Breast epithelium (tissue), 3 donors: ENCODE measurements at regions not wholly inside any gene's neighbourhood (a gene's known extent, or its start where the extent isn't known, plus 50 kb on each side); places are given as distances from the start of the nearest gene placed in this dataset.

ENCODE experiments used
- CTCF ChIP-seq, 3 donors: fragments of 450-650 bp; IDR thresholded peaks; one replicate each; pipeline ENCODE4 v1.5.1; 2016 to 2017; ENCODE audit warnings: antibody characterized with exemption in 3 of 3, mild to moderate bottlenecking in 3 of 3, moderate library complexity in 3 of 3
- POLR2A ChIP-seq: fragments of 450-650 bp; IDR thresholded peaks from one replicate; pipeline ENCODE4 v1.6.1; 2016; ENCODE audit warnings: antibody characterized with exemption, mild to moderate bottlenecking, moderate library complexity
- POLR2AphosphoS5 ChIP-seq, 3 donors: sonication (generic); formaldehyde crosslinking; IDR thresholded peaks; one replicate each; pipeline ENCODE4 v1.6.1; 2017; ENCODE audit warnings: antibody characterized with exemption in 3 of 3

GRCh38 chr10:60513281-60513680, 123.6 kb upstream of the ANK3 start:
- TF ChIP-seq CTCF (IDR thresholded peaks at IDR 0.05) = no peak
- TF ChIP-seq POLR2A = no peak
- no peak for TF ChIP-seq POLR2AphosphoS5 (IDR thresholded peaks at IDR 0.05)
